CD14-positive monocyte (primary cell): ENCODE measurements at regions not wholly inside any gene's neighbourhood (a gene's known extent, or its start where the extent isn't known, plus 50 kb on each side); places are given as distances from the start of the nearest gene placed in this dataset.

Experiments
- DNase-seq, 3 donors: peaks; one replicate each; pipeline ENCODE4 v3.0.0-alpha.2; 2011 to 2022
- H2AFZ ChIP-seq: 2 replicates; pipeline ENCODE4 v1.6.0; 2012; ENCODE audit warnings: mild to moderate bottlenecking, low read depth, low read length, inconsistent platforms; ENCODE audit not compliant: insufficient read depth, poor library complexity, severe bottlenecking
- H3K27ac ChIP-seq, 2 donors: 1 replicate in 1 of 2; 2 replicates in 1 of 2; pipeline ENCODE4 v1.5.1; 2012 to 2013; ENCODE audit warnings: low read length in 2 of 2, control low read depth in 1 of 2, inconsistent platforms in 1 of 2, low read depth in 1 of 2, mild to moderate bottlenecking in 1 of 2
- H3K27me3 ChIP-seq, 2 donors: one replicate each; pipeline versions ENCODE4 v1.6.0 to v1.6.1; 2011 to 2013; ENCODE audit warnings: low read length in 2 of 2; ENCODE audit not compliant: control insufficient read depth in 2 of 2, insufficient read depth in 2 of 2
- H3K36me3 ChIP-seq, 2 donors: replicated peaks in 1 of 2; 1 replicate in 1 of 2; 2 replicates in 1 of 2; pipeline versions ENCODE4 v1.5.1 to v1.6.1; 2012 to 2013; ENCODE audit warnings: low read length in 2 of 2, control low read depth in 1 of 2, inconsistent platforms in 1 of 2, mild to moderate bottlenecking in 1 of 2; ENCODE audit not compliant: insufficient read depth in 2 of 2, control insufficient read depth in 1 of 2
- H3K4me1 ChIP-seq, 2 donors: 1 replicate in 1 of 2; 2 replicates in 1 of 2; pipeline versions ENCODE4 v1.5.1 to v1.6.1; 2012 to 2013; ENCODE audit warnings: low read length in 2 of 2, control low read depth in 1 of 2, inconsistent platforms in 1 of 2, mild to moderate bottlenecking in 1 of 2, moderate library complexity in 1 of 2; ENCODE audit not compliant: insufficient read depth in 2 of 2, control insufficient read depth in 1 of 2
- H3K4me2 ChIP-seq: replicated peaks from 2 replicates; pipeline ENCODE3; 2012; ENCODE audit warnings: low read length, moderate library complexity, mild to moderate bottlenecking; ENCODE audit not compliant: poor library complexity, severe bottlenecking; ENCODE audit errors: extremely low read depth
- H3K4me3 ChIP-seq, 3 experiments: fragments of 200-600 bp in 1 of 3; sonication (generic) in 1 of 3; replicated peaks in 1 of 3; 1 replicate in 2 of 3; 2 replicates in 1 of 3; pipeline ENCODE4 v1.5.1; 2011 to 2013; ENCODE audit warnings: low read length in 3 of 3, mild to moderate bottlenecking in 3 of 3, control low read depth in 2 of 3, low read depth in 2 of 3, inconsistent platforms in 1 of 3, moderate library complexity in 1 of 3
- H3K79me2 ChIP-seq: 2 replicates; pipeline ENCODE4 v1.6.0; 2012; ENCODE audit warnings: mild to moderate bottlenecking, control low read depth, inconsistent platforms, low read length, moderate library complexity; ENCODE audit not compliant: insufficient read depth
- H3K9ac ChIP-seq: 2 replicates; pipeline ENCODE4 v1.6.0; 2017; ENCODE audit warnings: low read length, mild to moderate bottlenecking; ENCODE audit not compliant: insufficient read depth, poor library complexity, severe bottlenecking
- H3K9me3 ChIP-seq, 2 donors: replicated peaks in 1 of 2; 1 replicate in 1 of 2; 2 replicates in 1 of 2; pipeline versions ENCODE4 v1.5.1 to v1.6.1; 2012 to 2013; ENCODE audit warnings: low read length in 2 of 2, control low read depth in 1 of 2; ENCODE audit not compliant: control insufficient read depth in 1 of 2, insufficient read depth in 1 of 2
- H4K20me1 ChIP-seq: 2 replicates; pipeline ENCODE4 v1.6.0; 2012; ENCODE audit warnings: mild to moderate bottlenecking, low read length, control low read depth, moderate library complexity; ENCODE audit not compliant: insufficient read depth
- H3K27ac Mint-ChIP-seq, 7 donors: one replicate each; pipeline ENCODE4 v1.8.0; 2020; ENCODE audit warnings: mild to moderate bottlenecking in 7 of 7, mixed read lengths in 7 of 7, moderate library complexity in 6 of 7, inconsistent platforms in 2 of 7
- H3K27me3 Mint-ChIP-seq, 3 donors: one replicate each; pipeline ENCODE4 v1.8.0; 2021 to 2022; ENCODE audit warnings: low read depth in 3 of 3, mild to moderate bottlenecking in 3 of 3, mixed read lengths in 3 of 3, moderate library complexity in 3 of 3, inconsistent platforms in 1 of 3
- H3K36me3 Mint-ChIP-seq, 2 donors: one replicate each; pipeline ENCODE4 v1.8.0; 2020; ENCODE audit warnings: mixed read lengths in 2 of 2, inconsistent platforms in 1 of 2, mild to moderate bottlenecking in 1 of 2
- H3K4me1 Mint-ChIP-seq: one replicate; pipeline ENCODE4 v1.8.0; 2020; ENCODE audit warnings: mild to moderate bottlenecking, mixed read lengths
- H3K4me3 Mint-ChIP-seq, 2 donors: one replicate each; pipeline ENCODE4 v1.8.0; 2020; ENCODE audit warnings: mild to moderate bottlenecking in 2 of 2, mixed read lengths in 2 of 2, moderate library complexity in 1 of 2
- H3K9me3 Mint-ChIP-seq, 7 donors: one replicate each; pipeline ENCODE4 v1.8.0; 2020 to 2022; ENCODE audit warnings: mixed read lengths in 7 of 7, mild to moderate bottlenecking in 6 of 7, moderate library complexity in 6 of 7, inconsistent platforms in 2 of 7
- CTCF ChIP-seq: fragments of 200-600 bp; IDR thresholded peaks from one replicate; pipeline ENCODE4 v1.8.0; 2022; ENCODE audit warnings: antibody characterized with exemption, mild to moderate bottlenecking
- WGBS: methylation state at CpG from one replicate; pipeline ENCODE4 v1.1.5; 2013; ENCODE audit warnings: missing lambda C conversion rate; ENCODE audit not compliant: insufficient coverage; 5-methylcytosine and 5-hydroxymethylcytosine counted together
- intact Hi-C, 2 donors: fragments of 100-400 bp; cut with micrococcal nuclease; formaldehyde crosslinking; loops; one replicate each; pipeline versions ENCODE4 v1.15.0 to v1.15.1; 2023

- H3K9ac ChIP-seq = no peak overlapping the region
- no peak for TF ChIP-seq CTCF
- H3K4me2 ChIP-seq = peak overlapping the region; percentile 43
- H3K4me1 ChIP-seq = peaks cover 67 to 72% of the 10 kb centered on the region in 2 donors
- peak overlapping the region in 1 of 2 donors; percentile 22 for H3K4me3 Mint-ChIP-seq
- peak overlapping the region in 1 of 3 experiments; percentile 37 for H3K4me3 ChIP-seq
- H3K4me1 Mint-ChIP-seq = peaks cover 73% of the 10 kb centered on the region
- no peak overlapping the region for H2AFZ ChIP-seq
- no peaks in the 10 kb centered on the region for H3K27me3 ChIP-seq
- no peak for DNase-seq
- intact Hi-C loops = no loop called here
- no peaks in the 10 kb centered on the region for H3K79me2 ChIP-seq
- no peaks in the 10 kb centered on the region for H3K9me3 Mint-ChIP-seq
- 100% methylated on average over 1 of the region's 2 CpGs for WGBS
- no peaks in the 10 kb centered on the region for H3K36me3 Mint-ChIP-seq
- H3K36me3 ChIP-seq = no peaks in the 10 kb centered on the region
- no peaks in the 10 kb centered on the region for H3K9me3 ChIP-seq
- peak overlapping the region; percentile 9 to 89 for H3K27ac ChIP-seq
- no peaks in the 10 kb centered on the region for H4K20me1 ChIP-seq
- H3K27me3 Mint-ChIP-seq = peaks cover 0 to 2% (median 0%) of the 10 kb centered on the region in 3 donors
- peak overlapping the region; percentile 91 to 96 (median 93) for H3K27ac Mint-ChIP-seq
Measured at GRCh38 chr6:134721060-134721405, 228.9 kb downstream of the ALDH8A1 start.

DNA sequence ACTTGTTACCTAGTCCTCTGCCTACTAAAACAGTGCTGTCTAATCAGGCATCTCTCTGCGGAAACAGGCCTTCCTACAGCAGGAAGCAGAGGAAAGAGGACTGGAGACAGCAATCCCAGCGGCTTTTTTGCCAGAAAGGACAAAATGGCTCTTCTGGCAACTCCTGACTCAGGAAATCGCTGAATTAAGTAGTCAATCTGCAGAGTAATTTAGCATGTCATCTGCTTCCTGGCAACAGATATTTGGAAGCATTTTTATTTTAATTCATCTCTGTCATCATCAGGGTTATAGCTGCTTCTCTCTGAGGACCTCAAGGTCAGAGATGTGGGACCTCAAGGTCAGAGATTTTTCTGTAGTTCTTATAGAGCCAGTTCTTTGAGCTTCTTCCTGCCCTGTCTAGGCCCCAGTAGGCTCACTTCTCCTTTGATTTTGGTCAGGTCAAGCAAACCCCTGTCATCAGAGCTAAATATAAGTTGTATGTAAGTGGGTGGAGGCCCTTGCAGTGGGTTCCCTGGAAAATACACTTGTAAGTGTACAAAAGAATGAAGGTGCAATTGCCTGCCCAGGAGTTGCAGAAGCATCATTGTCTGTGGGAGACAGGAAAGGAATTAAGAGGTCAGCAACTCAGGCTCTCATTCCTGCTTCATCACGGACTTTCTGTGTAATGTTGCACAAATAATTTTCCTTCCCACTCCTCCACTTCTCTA is 229.4 kb downstream of the ALDH8A1 start:
- Mint-ChIP-seq H3K27me3 (peaks cover 0 to 2% (median 0%) of the 10 kb centered on the region in 3 donors), H3K36me3 (no peaks in the 10 kb centered on the region), H3K4me1 (peaks cover 68% of the 10 kb centered on the region), H3K4me3 (peak overlapping the region in 1 of 2 donors; percentile 22), H3K9me3 (no peaks in the 10 kb centered on the region), H3K27ac (peak overlapping the region; percentile 91 to 96 (median 93))
- H3K9ac ChIP-seq = peak overlapping the region; percentile 27
- H3K4me2 ChIP-seq = peak overlapping the region; percentile 43
- H3K27ac ChIP-seq = peak overlapping the region; percentile 77 to 89
- no peaks in the 10 kb centered on the region for H3K9me3 ChIP-seq
- intact Hi-C loops = no loop called here
- H2AFZ ChIP-seq = no peak overlapping the region
- H3K4me3 ChIP-seq = peak overlapping the region in 1 of 3 experiments; percentile 37
- H3K36me3 ChIP-seq = no peaks in the 10 kb centered on the region
- no peaks in the 10 kb centered on the region for H4K20me1 ChIP-seq
- no peaks in the 10 kb centered on the region for H3K79me2 ChIP-seq
- peak; percentile 61 to 84 (median 82) for DNase-seq
- no peak for TF ChIP-seq CTCF
- no peaks in the 10 kb centered on the region for H3K27me3 ChIP-seq
- H3K4me1 ChIP-seq = peaks cover 62 to 66% of the 10 kb centered on the region in 2 donors
- 8% methylated on average over 2 of the region's 4 CpGs for WGBS
